MM.1S (cell line): ENCODE measurements at regions not wholly inside any gene's neighbourhood (a gene's known extent, or its start where the extent isn't known, plus 50 kb on each side); places are given as distances from the start of the nearest gene placed in this dataset.
"Not testable (repeated sequence)": the region's sequence is repeated elsewhere in the genome, so short reads cannot be mapped to it uniquely, and the experiment has no call there.

Experiments
- DNase-seq: peaks from one replicate; pipeline ENCODE4 v3.0.0-alpha.2; 2015
- H2AFZ ChIP-seq: fragments of 300-600 bp; sonication (generic); 2 replicates; pipeline ENCODE4 v1.6.0; 2016; ENCODE audit warnings: antibody characterized with exemption, low read length
- H3F3A ChIP-seq: fragments of 300-600 bp; sonication (generic); 2 replicates; pipeline ENCODE4 v1.6.1; 2016; ENCODE audit warnings: mild to moderate bottlenecking, antibody characterized with exemption, low read length, moderate library complexity, mixed read lengths; ENCODE audit not compliant: insufficient read depth
- H3K27ac ChIP-seq: fragments of 300-600 bp; sonication (generic); 2 replicates; pipeline ENCODE4 v1.5.1; 2016; ENCODE audit warnings: mild to moderate bottlenecking, low read length
- H3K27me3 ChIP-seq: fragments of 300-600 bp; sonication (generic); replicated peaks from 2 replicates; pipeline ENCODE4 v1.6.0; 2016; ENCODE audit warnings: low read length; ENCODE audit not compliant: insufficient read depth
- H3K36me3 ChIP-seq: fragments of 300-600 bp; sonication (generic); replicated peaks from 2 replicates; pipeline ENCODE4 v1.6.1; 2016; ENCODE audit warnings: mild to moderate bottlenecking, low read length, mixed read lengths; ENCODE audit not compliant: insufficient read depth
- H3K4me1 ChIP-seq: fragments of 300-600 bp; sonication (generic); 2 replicates; pipeline ENCODE4 v1.6.1; 2016; ENCODE audit warnings: low read length, mixed read lengths
- H3K4me2 ChIP-seq: fragments of 300-600 bp; sonication (generic); 2 replicates; pipeline ENCODE4 v1.6.0; 2016; ENCODE audit warnings: low read depth, low read length
- H3K4me3 ChIP-seq: fragments of 300-600 bp; sonication (generic); 2 replicates; pipeline ENCODE4 v1.5.1; 2016; ENCODE audit warnings: low read length, mixed read lengths
- H3K79me2 ChIP-seq: fragments of 300-600 bp; sonication (generic); 2 replicates; pipeline ENCODE4 v1.6.1; 2016; ENCODE audit warnings: mixed run types, low read length, mixed read lengths
- H3K9ac ChIP-seq: fragments of 300-600 bp; sonication (generic); 2 replicates; pipeline ENCODE4 v1.6.1; 2016; ENCODE audit warnings: low read length, mixed read lengths
- H3K9me2 ChIP-seq: fragments of 300-600 bp; sonication (generic); replicated peaks from 2 replicates; pipeline ENCODE4 v1.6.1; 2016; ENCODE audit warnings: mild to moderate bottlenecking, low read length, mixed read lengths; ENCODE audit not compliant: insufficient read depth
- H3K9me3 ChIP-seq: fragments of 300-600 bp; sonication (generic); replicated peaks from 2 replicates; pipeline ENCODE4 v1.6.1; 2016; ENCODE audit warnings: mild to moderate bottlenecking, low read length, mixed read lengths; ENCODE audit not compliant: insufficient read depth
- H4K20me1 ChIP-seq: fragments of 300-600 bp; sonication (generic); 2 replicates; pipeline ENCODE4 v1.6.1; 2016; ENCODE audit warnings: mild to moderate bottlenecking, low read length, moderate library complexity, mixed read lengths; ENCODE audit not compliant: insufficient read depth
- EZH2 ChIP-seq: fragments of 300-600 bp; sonication (generic); optimal IDR thresholded peaks from 2 replicates; pipeline ENCODE3; 2017; ENCODE audit warnings: low read depth, mild to moderate bottlenecking, antibody characterized with exemption, low read length, mixed read lengths
- EZH2phosphoT487 ChIP-seq: fragments of 300-600 bp; sonication (generic); IDR thresholded peaks from 2 replicates; pipeline ENCODE4 v1.6.1; 2018; ENCODE audit warnings: antibody characterized with exemption, low read length
- TF ChIP-seq, protein P1 (sequence below): fragments of 300-600 bp; sonication (generic); IDR thresholded peaks from 2 replicates; pipeline ENCODE4 v1.5.1; 2016; ENCODE audit warnings: antibody characterized with exemption, low read length, mixed read lengths

DNA sequence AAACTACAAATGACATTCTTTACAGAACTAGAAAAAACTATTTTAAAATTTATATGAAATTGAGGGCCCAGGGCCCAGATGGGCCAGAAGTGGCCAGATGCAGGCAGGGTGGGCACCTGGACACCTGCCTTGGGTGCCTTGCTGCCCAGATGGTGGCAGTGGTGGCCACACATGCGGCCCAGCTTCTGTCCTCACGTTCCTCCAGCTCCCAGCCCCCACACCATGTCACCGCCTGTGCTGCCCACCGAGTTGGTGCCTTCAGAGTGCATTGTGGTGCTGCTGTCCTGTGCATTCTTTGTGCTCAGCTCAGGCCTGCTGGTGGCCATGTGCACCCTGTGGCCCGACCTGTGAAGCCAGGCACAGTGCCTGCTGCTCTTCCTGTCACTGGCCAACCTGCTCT lies 216.8 kb upstream of the CXADR start:
- Histone ChIP-seq H3F3A (no peaks in the 10 kb centered on the region), H3K27me3 (no peaks in the 10 kb centered on the region), H3K4me1 (no peaks in the 10 kb centered on the region), H3K79me2 (no peaks in the 10 kb centered on the region), H3K4me3 (no peak overlapping the region), H3K4me2 (no peak overlapping the region), H4K20me1 (no peaks in the 10 kb centered on the region), H3K9me2 (no peaks in the 10 kb centered on the region), H3K9me3 (no peaks in the 10 kb centered on the region), H3K27ac (no peak overlapping the region), H3K9ac (no peak overlapping the region), H3K36me3 (no peaks in the 10 kb centered on the region), H2AFZ (no peak overlapping the region)
- DNase-seq, result no peak
- TF ChIP-seq, protein P1, sequence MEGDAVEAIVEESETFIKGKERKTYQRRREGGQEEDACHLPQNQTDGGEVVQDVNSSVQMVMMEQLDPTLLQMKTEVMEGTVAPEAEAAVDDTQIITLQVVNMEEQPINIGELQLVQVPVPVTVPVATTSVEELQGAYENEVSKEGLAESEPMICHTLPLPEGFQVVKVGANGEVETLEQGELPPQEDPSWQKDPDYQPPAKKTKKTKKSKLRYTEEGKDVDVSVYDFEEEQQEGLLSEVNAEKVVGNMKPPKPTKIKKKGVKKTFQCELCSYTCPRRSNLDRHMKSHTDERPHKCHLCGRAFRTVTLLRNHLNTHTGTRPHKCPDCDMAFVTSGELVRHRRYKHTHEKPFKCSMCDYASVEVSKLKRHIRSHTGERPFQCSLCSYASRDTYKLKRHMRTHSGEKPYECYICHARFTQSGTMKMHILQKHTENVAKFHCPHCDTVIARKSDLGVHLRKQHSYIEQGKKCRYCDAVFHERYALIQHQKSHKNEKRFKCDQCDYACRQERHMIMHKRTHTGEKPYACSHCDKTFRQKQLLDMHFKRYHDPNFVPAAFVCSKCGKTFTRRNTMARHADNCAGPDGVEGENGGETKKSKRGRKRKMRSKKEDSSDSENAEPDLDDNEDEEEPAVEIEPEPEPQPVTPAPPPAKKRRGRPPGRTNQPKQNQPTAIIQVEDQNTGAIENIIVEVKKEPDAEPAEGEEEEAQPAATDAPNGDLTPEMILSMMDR, result no peak
- no peak for TF ChIP-seq EZH2
- TF ChIP-seq EZH2phosphoT487, result no peak

DNA sequence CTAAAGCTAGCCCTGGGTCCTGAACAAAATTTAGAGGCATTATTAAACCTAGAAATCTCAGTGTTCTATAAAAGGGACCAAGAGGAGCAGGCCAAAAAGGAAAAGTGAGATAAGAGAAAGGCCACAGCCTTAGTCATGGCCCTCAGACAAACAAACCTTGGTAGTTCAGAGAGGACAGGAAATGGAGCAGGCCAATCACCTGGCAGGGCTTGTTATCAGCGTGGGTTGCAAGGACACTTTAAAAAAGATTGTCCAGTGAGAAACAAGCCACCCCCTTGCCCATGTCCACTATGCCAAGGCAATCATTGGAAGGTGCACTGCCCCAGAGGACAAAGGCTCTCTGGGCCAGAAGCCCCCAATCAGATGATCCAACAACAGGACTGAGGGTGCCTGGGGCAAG lies 213.3 kb upstream of the CXADR start:
- H2AFZ ChIP-seq, H3K27me3 ChIP-seq, H3F3A ChIP-seq, H3K9me3 ChIP-seq, H3K4me2 ChIP-seq, H4K20me1 ChIP-seq, H3K27ac ChIP-seq, H3K4me3 ChIP-seq, H3K9ac ChIP-seq, H3K79me2 ChIP-seq, H3K4me1 ChIP-seq, H3K9me2 ChIP-seq, DNase-seq, H3K36me3 ChIP-seq: not testable (repeated sequence)

DNA sequence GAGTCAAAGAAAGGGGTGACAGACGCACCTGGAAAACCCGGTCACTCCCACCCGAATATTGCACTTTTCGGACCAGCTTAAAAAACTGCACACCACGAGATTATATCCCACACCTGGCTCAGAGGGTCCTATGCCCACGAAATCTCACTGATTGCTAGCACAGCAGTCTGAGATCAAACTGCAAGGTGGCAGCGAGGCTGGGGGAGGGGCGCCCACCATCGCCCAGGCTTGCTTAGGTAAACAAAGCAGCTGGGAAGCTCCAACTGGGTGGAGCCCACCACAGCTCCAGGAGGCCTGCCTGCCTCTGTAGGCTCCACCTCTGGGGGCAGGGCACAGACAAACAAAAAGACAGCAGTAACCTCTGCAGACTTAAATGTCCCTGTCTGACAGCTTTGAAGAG lies 185.1 kb upstream of the CXADR start:
- not testable (repeated sequence) for H3K9me3 ChIP-seq, H4K20me1 ChIP-seq, H3K79me2 ChIP-seq, H3K27me3 ChIP-seq, H3K9ac ChIP-seq, H3K9me2 ChIP-seq, H3K4me2 ChIP-seq, H3K4me3 ChIP-seq, H3K36me3 ChIP-seq, H2AFZ ChIP-seq, H3K4me1 ChIP-seq, H3K27ac ChIP-seq, DNase-seq, H3F3A ChIP-seq

DNA sequence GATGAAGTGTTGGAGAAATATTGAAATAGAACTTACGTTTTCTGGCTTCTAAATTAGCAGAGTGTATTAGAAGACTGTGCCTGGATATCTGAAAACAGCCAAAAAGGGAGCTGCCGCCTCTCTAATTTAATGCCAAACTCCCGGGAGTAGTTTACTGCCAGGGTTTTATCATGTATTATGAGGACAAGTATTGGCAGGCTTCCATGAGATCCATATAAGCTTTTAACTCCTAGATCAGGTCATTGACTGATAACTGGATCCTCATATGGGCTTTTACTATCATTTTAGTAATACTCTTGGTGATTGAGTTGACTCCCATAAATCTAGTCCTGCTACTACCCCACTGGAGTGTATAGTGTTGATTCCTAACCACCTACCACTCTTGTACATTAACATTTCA lies 178.4 kb upstream of the CXADR start:
- TF ChIP-seq EZH2phosphoT487 (no peak), EZH2 (no peak)
- TF ChIP-seq, protein P1, result no peak
- H3K27ac ChIP-seq, result no peak overlapping the region

More for the DNA sequence above, 178.4 kb upstream of the CXADR start:
- H3K79me2 ChIP-seq, result no peaks in the 10 kb centered on the region
- no peaks in the 10 kb centered on the region for H3K4me1 ChIP-seq
- no peak overlapping the region for H3K9ac ChIP-seq
- H3K36me3 ChIP-seq, result no peaks in the 10 kb centered on the region
- H3F3A ChIP-seq, result no peaks in the 10 kb centered on the region
- H3K27me3 ChIP-seq, result no peaks in the 10 kb centered on the region
- no peaks in the 10 kb centered on the region for H3K9me2 ChIP-seq
- H3K9me3 ChIP-seq, result no peaks in the 10 kb centered on the region
- no peak overlapping the region for H3K4me3 ChIP-seq
- no peak overlapping the region for H3K4me2 ChIP-seq
- DNase-seq, result no peak
- H2AFZ ChIP-seq, result no peak overlapping the region
- H4K20me1 ChIP-seq, result no peaks in the 10 kb centered on the region
